GM21367 (cell line): ENCODE measurements at regions not wholly inside any gene's neighbourhood (a gene's known extent, or its start where the extent isn't known, plus 50 kb on each side); places are given as distances from the start of the nearest gene placed in this dataset.
"Not testable (repeated sequence)": the region's sequence is repeated elsewhere in the genome, so short reads cannot be mapped to it uniquely, and the experiment has no call there.

Experiments
- ATAC-seq: cut with Tn5 transposase; IDR thresholded peaks from one replicate; pipeline ENCODE4 v1.9.1; 2021; ENCODE audit not compliant: unreplicated experiment

GRCh38 chr18:30634249-30634648, 408.3 kb downstream of the DSC3 start:
- ATAC-seq, result no peak

- ATAC-seq, result no peak
Observed at GRCh38 chr18:30632071-30632698, 410.4 kb downstream of the DSC3 start.

- no peak for ATAC-seq
Observed at GRCh38 chr18:30625961-30626360, 416.6 kb downstream of the DSC3 start.

GRCh38 chr18:30623401-30624065, 419.0 kb downstream of the DSC3 start:
- ATAC-seq, result no peak

GRCh38 chr18:30622635-30623034, 419.9 kb downstream of the DSC3 start:
- no peak for ATAC-seq

- no peak for ATAC-seq
Observed at GRCh38 chr18:30622104-30622503, 420.4 kb downstream of the DSC3 start.

GRCh38 chr18:30618567-30618966, 424.0 kb downstream of the DSC3 start:
- no peak for ATAC-seq

GRCh38 chr18:30616414-30616813, 426.1 kb downstream of the DSC3 start:
- no peak for ATAC-seq

GRCh38 chr18:30613467-30613801, 429.1 kb downstream of the DSC3 start:
- no peak for ATAC-seq

GRCh38 chr18:30601541-30601940, 441.0 kb downstream of the DSC3 start:
- ATAC-seq, result no peak

- ATAC-seq, result no peak
Observed at GRCh38 chr18:30597202-30597601, 445.3 kb downstream of the DSC3 start.

GRCh38 chr18:30596635-30597034, 445.9 kb downstream of the DSC3 start:
- no peak for ATAC-seq

- ATAC-seq, result no peak
Observed at GRCh38 chr18:30595942-30596341, 446.6 kb downstream of the DSC3 start.

- ATAC-seq, result not testable (repeated sequence)
Observed at GRCh38 chr18:30594911-30595310, 447.6 kb downstream of the DSC3 start.

GRCh38 chr18:30591462-30591861, 451.1 kb downstream of the DSC3 start:
- ATAC-seq, result no peak

GRCh38 chr18:30588673-30589164, 453.8 kb downstream of the DSC3 start:
- ATAC-seq, result no peak

- ATAC-seq, result no peak
Observed at GRCh38 chr18:30583768-30584167, 458.8 kb downstream of the DSC3 start.

- ATAC-seq, result no peak
Observed at GRCh38 chr18:30582078-30582477, 460.5 kb downstream of the DSC3 start.

GRCh38 chr18:30578707-30579106, 463.8 kb downstream of the DSC3 start:
- no peak for ATAC-seq

- ATAC-seq, result no peak
Observed at GRCh38 chr18:30572214-30572613, 470.3 kb downstream of the DSC3 start.

- no peak for ATAC-seq
Observed at GRCh38 chr18:30568333-30568732, 474.2 kb downstream of the DSC3 start.

GRCh38 chr18:30566877-30567276, 475.7 kb downstream of the DSC3 start:
- ATAC-seq, result no peak

GRCh38 chr18:30562231-30562630, 480.3 kb downstream of the DSC3 start:
- ATAC-seq, result no peak
